Endothelial cell of umbilical vein (primary cell): ENCODE measurements at regions not wholly inside any gene's neighbourhood (a gene's known extent, or its start where the extent isn't known, plus 50 kb on each side); places are given as distances from the start of the nearest gene placed in this dataset.

ENCODE experiments used
- BruUV-seq: library from RNA; stranded (reverse); fragments of 400-500 nt; replicated peaks from 2 replicates; lab custom pipeline; 2021; lab: Mats Ljungman, UMichigan
- CTCF ChIA-PET: fragments of 300-600, 350-600 bp; sonication (Branson Sonifier 250); formaldehyde crosslinking; loops from one replicate; lab custom pipeline; 2021; ENCODE audit warnings: antibody characterized with exemption, inconsistent platforms; lab: Charles Lee
- POLR2A ChIA-PET: fragments of 300-600, 350-600 bp; sonication (Branson Sonifier 250); formaldehyde crosslinking; loops from one replicate; lab custom pipeline; 2021; ENCODE audit warnings: antibody characterized with exemption, inconsistent platforms; lab: Charles Lee
- DNase-seq: peaks from one replicate; pipeline ENCODE4 v3.0.0-alpha.2; 2011; ENCODE audit warnings: low read depth, low spot score
- FAIRE-seq: peaks from 2 replicates; lab custom pipeline; 2011; peaks lifted over from hg19 to GRCh38; lab: Jason Lieb, UNC
- H2AFZ ChIP-seq: 2 replicates; pipeline ENCODE4 v1.6.0; 2012; ENCODE audit warnings: low read depth, low read length, control low read depth, inconsistent platforms
- H3K27ac ChIP-seq: 2 replicates; pipeline ENCODE4 v1.5.1; 2011; ENCODE audit warnings: low read depth, mild to moderate bottlenecking, control low read depth, low read length, moderate library complexity; ENCODE audit not compliant: insufficient read depth
- H3K27me3 ChIP-seq, 2 experiments: 2 replicates each; pipeline versions ENCODE4 v1.6.0 to v1.6.1; 2011; ENCODE audit warnings: low read length in 2 of 2, mixed read lengths in 1 of 2; ENCODE audit not compliant: control insufficient read depth in 2 of 2, insufficient read depth in 2 of 2
- H3K36me3 ChIP-seq, 2 experiments: 2 replicates in 1 of 2; 3 replicates in 1 of 2; pipeline ENCODE4 v1.5.1; 2011; ENCODE audit warnings: low read length in 2 of 2, mild to moderate bottlenecking in 1 of 2, moderate library complexity in 1 of 2; ENCODE audit not compliant: control insufficient read depth in 2 of 2, insufficient read depth in 2 of 2; ENCODE audit errors: extremely low read depth in 1 of 2
- H3K4me1 ChIP-seq: 3 replicates; pipeline ENCODE4 v1.5.1; 2011; ENCODE audit warnings: mild to moderate bottlenecking, low read length; ENCODE audit not compliant: control insufficient read depth, insufficient read depth; ENCODE audit errors: extremely low read depth
- H3K4me2 ChIP-seq: 2 replicates; pipeline ENCODE4 v1.6.1; 2011; ENCODE audit warnings: low read length, control low read depth, mixed read lengths; ENCODE audit not compliant: insufficient read depth
- H3K4me3 ChIP-seq, 3 experiments: fragments of 200-600 bp in 1 of 3; sonication (generic), shearing (Covaris generic) in 1 of 3; replicated peaks in 1 of 3; 2 replicates each; pipeline ENCODE4 v1.5.1; 2011 to 2016; ENCODE audit warnings: control low read depth in 3 of 3, low read length in 3 of 3, mild to moderate bottlenecking in 2 of 3, inconsistent platforms in 1 of 3, low read depth in 1 of 3, moderate library complexity in 1 of 3; ENCODE audit not compliant: insufficient read depth in 1 of 3
- H3K79me2 ChIP-seq: 2 replicates; pipeline ENCODE4 v1.6.0; 2012; ENCODE audit warnings: low read length, inconsistent platforms; ENCODE audit not compliant: control insufficient read depth, insufficient read depth
- H3K9ac ChIP-seq: replicated peaks from 2 replicates; pipeline ENCODE3; 2011; ENCODE audit warnings: low read length, control low read depth; ENCODE audit not compliant: insufficient read depth; ENCODE audit errors: extremely low read depth
- H3K9me1 ChIP-seq: replicated peaks from 3 replicates; pipeline ENCODE4 v1.6.0; 2011; ENCODE audit warnings: mild to moderate bottlenecking, low read length; ENCODE audit not compliant: control insufficient read depth, insufficient read depth; ENCODE audit errors: extremely low read depth
- H3K9me3 ChIP-seq: replicated peaks from 2 replicates; pipeline ENCODE4 v1.5.1; 2012; ENCODE audit warnings: low read length, inconsistent platforms; ENCODE audit not compliant: control insufficient read depth, insufficient read depth
- H4K20me1 ChIP-seq: replicated peaks from 2 replicates; pipeline ENCODE3; 2011; ENCODE audit warnings: mild to moderate bottlenecking, low read length; ENCODE audit not compliant: control insufficient read depth, insufficient read depth; ENCODE audit errors: extremely low read depth
- CTCF ChIP-seq, 2 donors: IDR thresholded peaks; 1 replicate in 1 of 2; 2 replicates in 1 of 2; pipeline ENCODE4 v1.5.1; 2011; ENCODE audit warnings: low read length in 2 of 2, mild to moderate bottlenecking in 2 of 2, moderate library complexity in 2 of 2, control low read depth in 1 of 2, inconsistent platforms in 1 of 2, low read depth in 1 of 2; ENCODE audit not compliant: insufficient read depth in 1 of 2; ENCODE audit errors: extremely low read depth in 1 of 2
- EZH2 ChIP-seq: IDR thresholded peaks from 2 replicates; pipeline ENCODE4 v1.6.1; 2012; ENCODE audit warnings: borderline replicate concordance, low read depth, mild to moderate bottlenecking, moderate library complexity, low read length, inconsistent platforms; ENCODE audit not compliant: severe bottlenecking
- FOS ChIP-seq: IDR thresholded peaks from 2 replicates; pipeline ENCODE4 v1.6.1; 2011; ENCODE audit warnings: mild to moderate bottlenecking, low read length, moderate library complexity, borderline replicate concordance; ENCODE audit not compliant: insufficient read depth
- GATA2 ChIP-seq: IDR thresholded peaks from 2 replicates; pipeline ENCODE4 v1.7.0; 2011; ENCODE audit warnings: low read depth, mild to moderate bottlenecking, moderate library complexity, mixed read lengths, low read length; ENCODE audit not compliant: insufficient read length, insufficient read depth
- POLR2A ChIP-seq: IDR thresholded peaks from 2 replicates; pipeline ENCODE4 v1.6.1; 2012; ENCODE audit warnings: low read depth, mild to moderate bottlenecking, control low read depth, low read length
- dilution Hi-C: fragments of 300-500 bp; cut with MboI; formaldehyde crosslinking; loops from one replicate; pipeline ENCODE4 v1.15.0; 2019; ENCODE audit warnings: low sequenced_read_pairs; ENCODE audit not compliant: extremely low pct_ligation_motif_present
- intact Hi-C: fragments of 100-400 bp; cut with micrococcal nuclease; formaldehyde crosslinking; loops from one replicate; pipeline ENCODE4 v1.10.0; 2022

- H3K4me1 ChIP-seq = no peaks in the 10 kb centered on the region
- no peaks in the 10 kb centered on the region for H3K27me3 ChIP-seq
- no peaks in the 10 kb centered on the region for H4K20me1 ChIP-seq
- no peak for DNase-seq
- H2AFZ ChIP-seq = no peak overlapping the region
- no peaks in the 10 kb centered on the region for H3K79me2 ChIP-seq
- TF ChIP-seq POLR2A (no peak), GATA2 (no peak), FOS (no peak), EZH2 (no peak)
- no peak overlapping the region for H3K27ac ChIP-seq
- dilution Hi-C loops = no loop called here
- peaks cover 4% of the 10 kb centered on the region for H3K9me3 ChIP-seq
- ChIA-PET POLR2A (no interaction called here), CTCF (no interaction called here)
- no peak overlapping the region for H3K4me2 ChIP-seq
- no peak for FAIRE-seq
- intact Hi-C loops = no loop called here
- BruUV-seq = no TSS peak
- no peaks in the 10 kb centered on the region for H3K36me3 ChIP-seq
- no peak overlapping the region for H3K4me3 ChIP-seq
- no peak overlapping the region for H3K9ac ChIP-seq
- no peaks in the 10 kb centered on the region for H3K9me1 ChIP-seq
These were observed 421.4 kb upstream of the CADM1 start for GRCh38 chr11:115925568-115926090.

- Histone ChIP-seq H3K27me3 (no peaks in the 10 kb centered on the region), H3K9me3 (peaks cover 4% of the 10 kb centered on the region), H3K9ac (no peak overlapping the region), H2AFZ (no peak overlapping the region), H3K79me2 (no peaks in the 10 kb centered on the region), H3K9me1 (no peaks in the 10 kb centered on the region), H3K36me3 (no peaks in the 10 kb centered on the region), H3K27ac (no peak overlapping the region), H3K4me3 (no peak overlapping the region), H3K4me1 (no peaks in the 10 kb centered on the region), H3K4me2 (no peak overlapping the region), H4K20me1 (no peaks in the 10 kb centered on the region)
- no TSS peak for BruUV-seq
- FAIRE-seq (no peak), DNase-seq (no peak)
- ChIA-PET CTCF (no interaction called here), POLR2A (no interaction called here)
- dilution Hi-C loops (no loop called here), intact Hi-C loops (no loop called here)
- TF ChIP-seq FOS (no peak), CTCF (IDR thresholded peaks at IDR 0.05; ENCODE audit: extremely low read depth in 1 of 2, insufficient read depth in 1 of 2, low read depth in 1 of 2, low read length in 2 of 2) (no peak)
These were observed 420.7 kb upstream of the CADM1 start for GRCh38 chr11:115924744-115925567.
